Keratinocyte (primary cell): ENCODE measurements at regions not wholly inside any gene's neighbourhood (a gene's known extent, or its start where the extent isn't known, plus 50 kb on each side); places are given as distances from the start of the nearest gene placed in this dataset.

ENCODE experiments used
- CTCF ChIP-seq, 3 experiments: IDR thresholded peaks in 1 of 3; conservative IDR thresholded peaks in 1 of 3; optimal IDR thresholded peaks in 1 of 3; 2 replicates in 2 of 3; 3 replicates in 1 of 3; pipeline versions ENCODE3 to v1.5.1; 2011; ENCODE audit warnings: low read length in 3 of 3, mild to moderate bottlenecking in 3 of 3, moderate library complexity in 2 of 3, control low read depth in 1 of 3, inconsistent platforms in 1 of 3; ENCODE audit not compliant: insufficient read depth in 2 of 3; ENCODE audit errors: extremely low read depth in 1 of 3
- EZH2 ChIP-seq: IDR thresholded peaks from one replicate; pipeline ENCODE4 v1.6.1; 2012; ENCODE audit warnings: inconsistent platforms, mild to moderate bottlenecking, low read length, moderate library complexity

GRCh38 chr3:146701246-146701645 lies 96.1 kb upstream of the PLSCR5 start:
- TF ChIP-seq CTCF (optimal IDR thresholded peaks at IDR 0.05 in 1 of 3, IDR thresholded peaks at IDR 0.05 in 1 of 3, conservative IDR thresholded peaks at IDR 0.05 in 1 of 3; ENCODE audit: extremely low read depth in 1 of 3, insufficient read depth in 2 of 3, low read length in 3 of 3) (no peak), EZH2 (no peak)
